ENCODE measurements at regions not wholly inside any gene's neighbourhood (a gene's known extent, or its start where the extent isn't known, plus 50 kb on each side); places are given as distances from the start of the nearest gene placed in this dataset.

GRCh38 chr14:100396266-100396795, 73.2 kb downstream of the SLC25A47 start:
- no peak for TF ChIP-seq CTCF (IDR thresholded peaks at IDR 0.05; ENCODE audit: low read depth, low read length)
- no peak for TF ChIP-seq POLR2A (IDR thresholded peaks at IDR 0.05; ENCODE audit: extremely low read depth, insufficient read length)
- no peak for TF ChIP-seq MAX (IDR thresholded peaks at IDR 0.05; ENCODE audit: low read depth, low read length)
- no peak for TF ChIP-seq MYC (IDR thresholded peaks at IDR 0.05; ENCODE audit: low read depth, low read length)
